ENCODE measurements at regions not wholly inside any gene's neighbourhood (a gene's known extent, or its start where the extent isn't known, plus 50 kb on each side); places are given as distances from the start of the nearest gene placed in this dataset.
"Not testable (repeated sequence)": the region's sequence is repeated elsewhere in the genome, so short reads cannot be mapped to it uniquely, and the experiment has no call there.

DNA sequence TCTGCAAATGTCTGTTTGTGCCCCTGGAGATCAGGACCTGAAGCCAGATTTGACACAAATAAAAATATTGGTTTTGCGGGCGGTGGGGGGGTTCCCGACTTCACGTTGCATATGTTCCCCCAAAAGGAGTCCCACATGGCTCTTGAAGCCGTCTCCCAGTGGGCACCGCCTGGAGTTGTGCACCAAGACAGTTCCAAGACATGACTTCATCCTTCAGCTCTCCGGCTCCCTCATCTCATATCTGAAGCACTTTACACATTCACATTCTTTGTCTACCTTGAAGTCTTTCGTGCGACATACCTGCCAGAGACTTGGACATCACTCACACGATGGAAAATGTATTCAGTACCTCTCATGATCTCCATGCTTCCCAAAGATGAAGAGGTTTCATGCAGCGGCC, 362.8 kb upstream of the FOXK1 start:
- no peak for DNase-seq

DNA sequence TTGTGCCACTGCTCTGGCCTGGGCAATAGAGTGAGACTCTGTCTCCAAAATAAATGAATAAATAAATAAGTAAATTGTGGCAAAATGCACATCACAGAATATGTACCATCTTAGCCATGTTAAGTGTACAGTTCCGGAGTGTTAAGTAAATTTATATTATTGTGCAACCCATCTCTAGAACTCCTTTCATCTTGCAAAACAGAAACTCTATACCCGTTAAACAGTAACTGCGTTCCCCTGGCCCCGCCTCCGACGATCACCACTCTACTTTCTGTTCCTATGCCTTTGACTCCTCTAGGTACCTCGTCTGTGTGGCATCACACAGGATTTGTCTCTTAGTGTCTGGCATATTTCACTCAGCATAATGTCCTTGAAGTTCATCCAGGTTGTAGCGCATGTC, 356.4 kb upstream of the FOXK1 start:
- no peak for DNase-seq

DNA sequence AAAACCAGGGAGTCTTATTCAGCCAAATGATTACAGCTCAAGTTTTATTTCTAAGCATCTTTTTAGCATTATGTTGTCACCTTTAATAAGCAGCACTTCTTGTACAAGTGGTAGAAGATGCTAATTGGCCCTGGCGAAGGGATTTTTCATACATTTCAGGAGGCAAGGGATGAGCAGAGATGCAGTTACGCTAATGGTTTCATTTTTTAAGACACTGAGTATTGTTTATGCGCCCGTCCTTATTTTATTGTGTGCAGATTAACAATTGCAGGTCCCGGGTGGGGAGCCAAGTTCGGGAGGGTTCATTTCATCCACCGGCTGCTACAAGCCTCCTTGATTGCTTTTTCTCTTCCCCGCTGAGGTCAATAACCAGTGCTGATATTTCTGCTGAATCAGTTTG, 350.4 kb upstream of the FOXK1 start:
- DNase-seq, result no peak

DNA sequence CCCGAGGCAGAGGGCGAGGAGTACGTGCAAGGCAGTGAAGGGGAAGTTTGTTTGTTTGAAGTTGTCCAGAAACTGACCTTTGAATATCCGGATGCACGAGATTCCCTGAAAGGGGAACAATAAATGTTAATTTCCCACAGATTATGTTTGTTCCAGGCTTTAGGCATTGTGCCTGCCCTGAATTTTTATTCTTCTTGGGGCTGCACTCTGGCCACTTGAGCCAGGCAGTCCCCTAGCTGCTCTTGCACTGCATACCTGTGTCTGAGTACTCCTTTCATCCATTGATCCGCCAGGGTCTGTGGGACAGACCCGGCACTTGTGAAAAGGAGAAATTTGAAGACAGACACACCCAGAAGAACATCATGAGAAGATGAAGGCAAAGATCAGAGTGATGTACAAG, 343.5 kb upstream of the FOXK1 start:
- no peak for DNase-seq

DNA sequence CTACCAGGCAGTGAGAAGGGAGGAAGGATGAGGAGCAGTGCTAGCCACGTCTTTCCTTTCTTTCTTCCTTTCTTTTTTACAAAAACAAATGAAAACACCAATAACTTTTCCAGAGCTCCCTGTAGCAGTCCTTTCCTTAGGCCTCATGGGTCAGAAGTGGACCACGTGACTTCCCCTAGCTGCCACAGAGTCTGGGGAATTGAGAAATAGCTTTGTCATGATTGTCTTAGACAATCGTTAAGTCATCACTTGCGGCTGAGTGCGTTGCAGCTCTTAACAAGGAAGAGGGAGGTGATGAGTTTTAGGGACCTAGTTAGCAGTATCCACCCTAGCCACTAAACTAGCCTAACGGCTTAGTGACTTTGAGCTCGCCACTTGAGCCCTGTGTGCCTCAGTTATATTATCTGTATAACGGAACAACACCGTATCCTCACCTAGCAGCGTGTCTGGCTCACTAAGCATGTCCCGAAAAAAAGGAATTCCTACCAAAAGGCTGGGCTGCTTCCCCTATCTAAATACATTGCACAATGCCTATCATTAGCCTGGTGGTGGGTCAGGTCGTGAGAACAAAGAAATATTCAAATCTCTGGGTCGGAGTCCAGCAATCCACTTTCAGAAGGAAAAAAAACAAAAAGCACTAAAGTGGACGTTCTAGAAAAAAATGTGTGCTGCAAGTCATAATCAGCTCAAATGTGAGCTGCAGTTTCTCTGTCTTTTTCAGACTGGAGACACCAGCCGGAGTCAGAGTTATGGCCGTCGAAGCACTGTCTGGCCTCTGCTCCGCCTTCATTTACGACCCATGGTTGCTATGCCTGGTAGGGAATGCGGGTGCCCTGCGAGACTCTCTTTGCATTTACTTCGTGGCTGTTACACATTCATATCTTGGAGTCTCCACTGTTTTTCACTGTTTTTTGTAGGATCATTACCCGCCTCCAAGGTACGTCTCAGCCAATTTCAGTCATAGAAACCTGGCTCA, 338.5 kb upstream of the FOXK1 start:
- DNase-seq, result no peak

DNA sequence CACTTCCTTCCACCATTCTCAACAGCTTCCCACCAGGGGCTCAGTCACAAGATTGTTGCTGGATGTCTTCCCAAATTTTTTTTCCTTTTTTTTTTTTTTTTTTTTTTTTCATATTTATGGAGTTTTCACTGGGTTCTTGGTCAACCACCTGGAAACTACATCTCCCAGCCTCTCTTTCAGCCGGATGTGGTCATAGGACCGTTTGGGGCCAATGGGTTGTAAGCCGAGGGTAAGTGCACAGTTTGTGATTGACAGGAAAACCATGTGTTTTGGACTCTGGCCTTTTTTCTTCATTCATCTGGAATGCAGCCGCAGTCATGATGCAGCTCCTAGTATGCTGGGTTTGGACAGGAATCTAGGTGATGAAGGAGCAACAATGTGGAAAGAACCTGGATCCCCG, 337.1 kb upstream of the FOXK1 start:
- DNase-seq, result no peak

DNA sequence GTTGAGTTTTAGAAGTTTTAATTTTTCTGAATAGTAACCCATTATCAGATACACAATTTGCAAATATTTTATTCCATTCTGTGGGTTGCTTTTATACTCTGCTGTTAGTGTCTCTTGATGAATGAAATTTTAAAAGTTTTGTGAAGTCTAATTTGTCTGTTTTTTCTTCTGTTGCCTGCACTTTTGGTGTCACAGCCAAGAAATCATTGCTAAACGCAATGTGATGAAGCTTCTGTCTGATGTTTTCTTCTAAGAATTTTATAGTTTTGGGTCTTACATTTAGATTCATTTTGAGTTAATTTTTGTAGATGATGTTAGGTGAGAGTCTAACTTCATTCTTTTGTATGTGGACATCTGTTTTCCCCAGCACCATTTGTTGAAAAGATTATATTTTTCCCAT, 330.0 kb upstream of the FOXK1 start:
- no peak for DNase-seq

DNA sequence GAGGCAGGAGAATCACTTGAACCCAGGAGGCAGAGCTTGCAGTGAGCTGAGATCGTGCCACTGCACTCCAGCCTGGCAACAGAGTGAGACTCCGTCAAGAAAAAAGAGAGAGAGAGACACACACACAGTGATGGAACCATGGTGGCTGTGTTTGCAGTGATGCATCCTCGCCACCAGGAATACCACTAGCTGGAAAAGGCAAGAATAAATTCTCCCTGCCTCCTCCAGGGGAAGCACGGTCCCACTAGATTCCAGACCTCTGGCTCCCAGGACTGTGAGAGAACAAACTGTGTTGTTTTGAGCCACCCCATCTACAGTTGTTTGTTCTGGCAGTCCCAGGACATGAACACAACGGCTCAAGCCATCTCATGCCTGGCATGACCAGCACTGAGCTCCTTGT, 320.3 kb upstream of the FOXK1 start:
- DNase-seq, result no peak

DNA sequence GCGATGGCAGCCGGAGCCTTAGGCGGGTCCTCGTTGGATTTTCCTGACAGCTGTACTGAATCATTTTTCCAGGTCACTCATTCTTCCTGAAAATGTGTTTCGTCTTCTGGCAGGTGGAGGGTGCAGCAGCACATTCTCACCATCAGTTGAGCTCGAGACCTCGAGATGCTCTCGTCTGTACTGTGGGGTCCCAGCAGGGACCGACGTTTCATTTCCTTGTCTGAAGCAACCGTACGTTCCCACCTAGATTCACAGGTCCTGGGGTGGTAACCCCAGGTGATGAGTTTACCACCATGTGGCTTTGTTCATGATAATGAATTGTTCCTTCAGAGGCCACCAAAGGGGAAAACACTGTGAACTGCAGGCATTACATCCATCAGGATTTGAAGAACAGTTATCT, 298.5 kb upstream of the FOXK1 start:
- no peak for DNase-seq

DNA sequence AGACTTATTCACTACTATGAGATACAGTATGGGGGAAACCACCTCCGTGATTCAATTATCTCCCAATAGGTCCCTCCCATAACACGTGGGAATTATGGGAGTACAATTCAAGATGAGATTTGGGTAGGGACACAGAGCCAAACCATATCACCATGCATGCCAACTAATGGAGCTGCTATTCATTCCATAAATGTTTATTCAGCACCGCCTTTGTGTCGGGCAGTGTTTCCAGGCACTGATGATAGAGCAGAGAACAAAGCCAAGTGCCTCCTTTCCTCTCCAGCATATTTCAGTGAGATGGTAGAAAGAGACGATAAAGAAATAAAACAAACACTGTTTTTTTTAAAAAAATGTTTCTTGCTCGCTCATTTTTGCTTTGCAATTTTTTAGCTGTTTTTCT, 295.9 kb upstream of the FOXK1 start:
- DNase-seq, result no peak

DNA sequence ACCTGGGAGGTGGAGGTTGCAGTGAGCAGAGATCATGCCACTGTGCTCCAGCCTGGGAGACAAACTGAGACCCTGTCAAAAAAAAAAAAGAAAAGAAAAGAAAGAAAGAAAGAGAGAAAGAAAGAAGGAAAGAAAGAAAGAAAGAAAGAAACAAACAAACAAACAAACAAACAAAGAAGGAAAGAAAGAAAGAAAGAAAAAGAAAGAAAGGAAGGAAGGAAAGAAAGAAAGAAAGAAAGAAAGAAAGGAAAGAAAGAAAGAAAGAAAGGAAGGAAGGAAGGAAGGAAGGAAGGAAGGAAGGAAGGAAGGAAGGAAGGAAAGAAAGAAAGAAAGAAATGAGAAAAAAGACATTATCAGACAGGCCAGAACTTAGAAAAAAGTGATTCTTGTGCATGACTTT, 291.0 kb upstream of the FOXK1 start:
- DNase-seq, result not testable (repeated sequence)

DNA sequence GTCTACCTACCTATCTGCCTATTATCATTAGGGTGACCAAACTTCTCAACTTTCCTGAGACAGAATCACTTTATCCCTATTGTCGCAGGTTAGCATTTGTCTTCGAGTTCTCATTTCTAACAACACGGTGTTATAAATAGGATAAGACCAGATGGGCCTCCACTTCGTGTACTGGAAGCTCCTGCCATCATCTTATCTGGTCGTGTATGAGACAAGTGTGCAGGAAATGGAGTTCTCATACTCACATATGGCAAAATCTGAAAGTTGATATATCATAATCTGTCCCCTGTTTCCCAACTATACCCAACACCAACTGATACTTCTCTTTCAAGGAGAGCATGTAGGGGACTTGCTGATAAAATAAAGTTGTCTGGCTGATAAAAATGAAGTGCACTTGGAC, 287.4 kb upstream of the FOXK1 start:
- DNase-seq, result no peak

DNA sequence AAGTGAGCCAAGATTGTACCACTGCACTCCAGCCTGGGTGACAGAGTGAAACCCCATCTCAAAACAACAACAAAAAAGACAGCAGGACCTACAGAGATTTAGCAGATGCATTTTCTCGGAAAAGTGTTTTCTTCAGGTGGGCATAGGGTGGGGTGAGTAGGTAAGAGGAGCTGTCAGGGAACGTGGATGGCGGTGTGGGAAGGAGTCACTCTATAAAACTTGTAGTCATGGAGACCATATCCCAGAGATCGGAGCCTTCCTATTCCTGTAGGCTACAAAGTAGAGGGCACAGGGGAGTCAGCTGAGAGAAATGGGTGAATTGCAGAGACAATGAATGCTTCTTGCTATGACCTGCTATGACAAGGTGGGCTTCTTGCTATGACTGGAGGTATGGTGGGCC, 283.0 kb upstream of the FOXK1 start:
- no peak for DNase-seq

DNA sequence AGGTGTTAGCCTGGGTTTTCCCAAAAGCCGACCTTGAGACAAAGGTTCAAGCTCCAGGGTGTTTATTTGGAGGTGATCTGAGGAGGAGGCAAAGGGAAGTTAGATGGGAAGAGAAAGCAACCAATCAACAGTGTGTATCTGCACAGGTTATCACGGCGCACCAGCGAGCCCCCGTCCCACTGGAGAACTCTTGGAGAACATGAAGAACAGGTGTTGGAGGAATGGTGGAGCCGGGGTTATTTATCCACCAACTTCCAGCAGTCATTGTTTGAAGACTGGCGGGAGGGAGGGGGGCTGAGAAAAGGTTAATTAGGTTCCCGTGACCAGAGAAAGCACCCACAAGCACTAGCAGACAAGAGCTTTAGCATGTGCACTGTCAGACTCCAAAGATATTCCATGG, 282.5 kb upstream of the FOXK1 start:
- DNase-seq, result no peak

DNA sequence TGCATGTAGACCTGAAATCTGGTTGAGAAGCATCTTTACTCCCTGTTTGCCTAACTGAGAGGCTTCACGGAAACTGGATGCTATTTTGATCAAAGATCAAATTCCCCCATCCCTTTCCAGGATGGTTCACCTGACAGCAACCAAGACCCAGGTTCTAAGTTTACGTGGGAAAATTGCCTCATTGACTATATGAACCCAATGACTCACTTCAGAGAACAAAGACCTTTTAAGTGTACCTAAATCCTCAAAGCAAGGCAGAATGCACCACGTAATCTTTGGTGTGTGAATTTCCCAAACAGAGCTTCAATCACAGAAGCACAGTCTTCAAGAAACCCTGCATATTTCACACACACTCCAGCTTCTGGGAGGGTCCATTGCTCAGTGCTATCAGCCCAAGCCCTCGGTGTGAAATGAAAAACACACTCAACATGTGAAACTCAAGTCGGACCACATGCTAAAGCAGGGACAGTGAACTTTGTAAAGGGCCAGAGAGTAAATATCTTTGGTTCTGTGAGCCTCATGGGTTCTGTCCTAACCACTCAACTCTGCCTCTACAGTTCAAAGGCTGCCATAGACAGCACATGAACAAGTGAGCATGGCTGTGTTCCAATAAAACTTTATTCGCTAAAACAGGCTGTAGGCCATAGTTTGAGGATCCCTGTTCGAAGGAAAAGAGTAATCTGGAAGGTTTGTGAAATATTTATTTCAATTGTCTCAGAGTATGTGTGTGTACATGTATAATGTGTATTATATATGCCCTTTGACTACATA, 275.6 kb upstream of the FOXK1 start:
- DNase-seq, result no peak

DNA sequence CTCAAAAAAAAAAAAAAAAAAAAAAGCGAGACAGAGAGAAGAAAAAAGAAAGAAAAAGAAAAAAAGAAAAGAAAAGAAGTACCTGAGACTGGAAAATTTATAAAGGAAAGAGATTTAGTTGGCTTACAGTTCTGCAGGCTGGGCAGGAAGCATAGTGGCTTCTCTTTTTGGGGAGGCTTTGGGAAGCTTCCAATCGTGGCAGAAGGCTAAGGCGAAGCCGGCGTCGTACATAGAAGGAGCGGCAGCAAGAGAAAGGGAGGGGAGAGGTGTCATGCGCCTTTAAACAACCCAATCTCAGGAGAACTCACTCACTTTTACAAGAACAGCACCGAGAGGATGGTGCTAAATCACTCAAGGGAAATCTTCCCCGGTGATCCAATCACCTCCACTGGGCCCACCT, 272.1 kb upstream of the FOXK1 start:
- DNase-seq, result no peak

DNA sequence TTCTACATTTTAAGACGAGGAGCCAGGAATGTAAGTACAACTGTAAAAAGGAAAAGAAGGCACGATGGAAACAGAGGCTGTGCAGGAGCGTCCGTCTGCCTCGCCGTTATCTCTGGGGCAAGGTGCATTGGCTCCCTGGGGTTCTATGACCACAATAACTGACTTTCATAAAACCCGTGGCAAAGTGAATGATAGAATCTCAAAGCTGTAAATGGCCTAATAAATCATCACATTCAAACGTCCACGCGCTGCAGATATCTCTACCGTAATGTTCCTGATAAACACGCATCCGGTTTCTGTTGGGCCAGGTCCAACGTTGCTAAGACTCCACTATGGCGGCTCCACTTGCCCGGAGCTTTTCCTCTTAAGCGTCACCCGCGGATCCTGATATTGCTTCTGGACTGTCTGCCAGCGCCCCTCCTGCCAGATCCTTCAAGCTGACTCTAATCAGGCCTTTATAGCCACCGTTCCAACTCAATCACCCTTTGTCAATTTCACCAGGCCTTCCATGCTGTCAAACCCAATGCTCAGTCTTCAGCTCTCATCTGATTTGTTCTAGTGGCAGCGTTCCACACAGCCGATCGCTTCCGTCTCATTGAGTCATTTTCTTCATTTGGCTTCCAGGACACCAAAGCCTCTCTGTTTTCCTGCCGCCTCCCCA, 265.6 kb upstream of the FOXK1 start:
- peak; percentile 12 for DNase-seq

DNA sequence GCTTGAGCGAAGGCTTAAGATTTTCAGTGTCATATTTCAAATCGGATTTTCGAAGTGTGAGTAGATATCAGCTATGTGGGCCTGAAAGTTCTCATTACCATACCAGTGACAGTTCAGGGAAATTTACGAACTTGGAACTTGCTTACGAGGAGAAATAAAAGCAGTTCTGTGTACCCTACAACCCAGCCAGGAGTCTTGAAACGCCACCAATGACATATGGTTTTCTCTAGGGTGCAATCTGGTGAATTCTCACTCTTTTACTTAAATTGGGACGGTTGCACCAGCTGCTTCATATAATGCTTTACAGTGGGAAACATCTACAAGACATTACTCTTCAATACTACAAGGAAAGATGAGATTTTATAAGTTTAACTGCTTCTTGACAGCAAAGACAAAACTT, 253.6 kb upstream of the FOXK1 start:
- no peak for DNase-seq

DNA sequence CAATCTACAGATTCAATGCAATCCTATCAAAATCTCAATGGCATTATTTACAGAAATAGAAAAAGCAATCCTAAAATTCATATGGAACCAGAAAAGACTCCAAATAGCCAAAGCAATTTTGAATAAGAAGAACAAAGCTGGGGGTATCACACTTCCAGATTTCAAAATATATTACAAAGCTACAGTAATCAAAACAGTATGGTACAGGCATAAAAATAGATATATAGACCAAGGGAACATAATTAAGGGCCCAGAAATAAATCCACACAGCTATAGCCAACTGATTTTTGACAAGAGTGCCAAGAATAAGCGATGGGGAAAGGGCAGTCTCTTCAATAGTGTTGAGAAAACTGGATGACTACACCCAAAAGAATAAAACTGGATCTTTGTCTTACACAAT, 251.9 kb upstream of the FOXK1 start:
- no peak for DNase-seq

DNA sequence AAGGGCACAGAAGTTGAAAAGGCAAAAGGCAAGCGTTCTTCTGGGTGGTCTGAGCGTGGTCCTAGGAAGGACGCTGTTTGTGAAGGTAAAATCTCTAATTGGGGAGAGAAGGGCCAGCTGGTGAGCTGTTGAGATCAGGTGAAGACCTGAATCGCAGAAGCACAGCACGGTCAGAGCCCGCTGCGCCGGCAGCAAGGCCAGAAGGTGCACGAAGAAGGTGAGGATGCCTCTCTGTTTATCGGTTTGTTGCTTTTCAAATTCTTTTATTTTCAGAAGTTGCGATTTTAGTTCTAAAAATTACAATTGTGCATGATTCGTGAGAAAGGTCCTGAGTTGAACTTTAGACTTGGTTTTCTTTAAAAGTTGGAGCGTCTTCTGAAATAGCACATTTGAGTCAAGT, 247.8 kb upstream of the FOXK1 start:
- no peak for DNase-seq

DNA sequence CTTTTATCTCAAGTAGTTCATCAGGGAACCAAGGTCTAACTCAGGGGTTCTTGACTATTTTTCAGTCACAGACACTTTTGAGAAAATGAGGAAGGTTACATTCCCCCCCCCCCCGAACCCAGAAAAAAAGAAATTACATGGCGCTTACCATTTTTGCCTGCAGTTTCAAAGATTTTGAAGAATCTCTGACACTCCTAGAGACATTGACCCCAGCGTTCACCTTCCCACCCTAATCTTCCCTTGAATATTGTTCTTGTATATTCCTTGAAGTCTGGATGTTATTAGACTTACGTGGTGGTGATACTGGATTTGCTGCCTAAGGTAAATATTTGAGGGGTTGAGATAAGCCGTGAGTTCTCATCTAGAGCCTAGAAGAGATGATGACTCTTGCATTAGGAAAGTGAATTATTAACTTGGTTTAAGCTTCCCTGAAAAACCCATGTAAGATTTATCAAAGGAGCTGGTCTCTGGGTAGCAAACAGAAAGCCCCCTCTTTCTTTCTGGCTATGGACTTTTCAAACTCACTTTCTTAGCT, 245.7 kb upstream of the FOXK1 start:
- no peak for DNase-seq

DNA sequence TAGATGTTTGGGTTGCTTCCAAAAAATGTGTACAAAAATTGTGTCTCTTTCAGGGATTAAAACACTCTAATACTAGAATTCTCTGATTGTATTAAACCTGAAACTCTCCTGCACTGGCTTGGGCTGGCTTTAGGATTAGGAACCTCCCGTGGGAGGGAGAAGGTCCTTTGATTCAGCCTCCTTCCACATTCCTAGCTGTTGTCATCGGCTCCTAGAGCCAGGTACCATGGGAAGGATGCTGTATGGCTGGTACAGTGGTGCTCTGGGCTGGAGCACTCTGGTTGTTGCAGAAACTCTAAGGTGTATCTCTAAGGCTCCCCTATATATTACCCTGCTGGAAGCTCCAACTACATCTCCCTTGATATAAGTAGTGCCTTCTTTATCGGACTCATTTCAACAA, 245.2 kb upstream of the FOXK1 start:
- no peak for DNase-seq

DNA sequence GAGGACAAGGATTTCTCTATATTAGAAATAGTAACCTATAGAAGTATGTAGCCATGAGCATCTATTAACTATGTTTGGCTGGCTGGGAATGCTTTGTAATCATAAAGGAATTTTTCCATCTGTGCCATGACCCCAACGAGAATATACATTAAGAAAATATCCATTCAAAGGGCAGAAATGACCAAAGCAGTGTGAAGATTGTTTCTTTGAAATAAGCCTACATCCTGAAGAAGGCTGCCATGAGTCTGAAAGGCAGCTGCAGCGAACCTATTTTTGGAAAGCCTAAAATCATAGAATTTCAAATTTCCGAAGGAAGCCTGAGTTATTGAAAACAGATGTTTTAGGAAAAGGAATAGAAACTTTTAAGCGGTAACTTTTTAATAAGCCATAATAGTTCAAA, 244.2 kb upstream of the FOXK1 start:
- no peak for DNase-seq
